NAMALWA (cell line): ENCODE measurements at regions not wholly inside any gene's neighbourhood (a gene's known extent, or its start where the extent isn't known, plus 50 kb on each side); places are given as distances from the start of the nearest gene placed in this dataset.
"Not testable (repeated sequence)": the region's sequence is repeated elsewhere in the genome, so short reads cannot be mapped to it uniquely, and the experiment has no call there.

ENCODE experiments used
- DNase-seq: peaks from one replicate; pipeline ENCODE4 v3.0.0-alpha.2; 2015; ENCODE audit warnings: low spot score

GRCh38 chr6:119879731-119880130, 530.2 kb upstream of the MAN1A1 start:
- DNase-seq, result no peak

- no peak for DNase-seq
Measured at GRCh38 chr6:119874381-119874780, 524.8 kb upstream of the MAN1A1 start.

- no peak for DNase-seq
Measured at GRCh38 chr6:119873107-119873506, 523.5 kb upstream of the MAN1A1 start.

DNA sequence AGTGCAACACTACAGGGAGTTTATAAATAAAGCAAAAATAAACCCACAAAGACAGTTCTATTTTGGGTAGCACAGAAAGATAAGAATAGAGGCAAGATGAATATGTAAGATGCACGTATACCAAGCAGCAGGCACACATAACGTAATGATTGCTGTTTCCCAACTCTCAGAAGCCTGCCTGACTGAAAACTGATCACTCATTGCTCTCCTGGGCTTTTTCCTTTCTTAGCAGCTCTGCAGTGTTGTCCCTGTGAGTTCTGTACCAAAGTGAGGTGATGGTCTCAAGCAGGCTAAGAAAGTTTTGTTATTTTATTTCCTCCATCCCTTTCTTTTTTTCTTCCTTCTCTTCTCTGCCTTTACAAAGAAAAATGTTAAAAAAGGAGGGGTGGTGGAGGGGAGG, 522.0 kb upstream of the MAN1A1 start:
- no peak for DNase-seq

GRCh38 chr6:119865466-119866350, 516.1 kb upstream of the MAN1A1 start:
- no peak for DNase-seq

- DNase-seq, result no peak
Measured at GRCh38 chr6:119862719-119863118, 513.2 kb upstream of the MAN1A1 start.

DNA sequence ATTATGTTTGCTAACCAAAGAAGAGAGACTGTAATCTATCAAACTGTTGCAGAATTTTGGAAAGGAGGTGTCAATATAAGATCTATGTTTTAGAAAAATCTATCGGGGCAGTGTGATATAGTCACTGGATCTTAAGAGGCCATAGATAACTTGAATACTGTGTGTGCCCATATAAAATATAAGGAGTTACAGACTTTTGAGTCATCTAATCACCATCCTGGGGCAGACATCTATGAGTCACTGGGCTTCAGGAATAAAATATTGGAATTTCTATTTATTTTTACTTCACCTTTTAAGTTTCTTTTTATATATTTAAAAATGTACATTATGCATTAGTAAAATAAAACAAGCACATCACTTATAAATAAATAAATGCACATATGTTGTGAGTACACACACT, 509.3 kb upstream of the MAN1A1 start:
- DNase-seq, result no peak

GRCh38 chr6:119856136-119856535, 506.6 kb upstream of the MAN1A1 start:
- peak; percentile 33 for DNase-seq

DNA sequence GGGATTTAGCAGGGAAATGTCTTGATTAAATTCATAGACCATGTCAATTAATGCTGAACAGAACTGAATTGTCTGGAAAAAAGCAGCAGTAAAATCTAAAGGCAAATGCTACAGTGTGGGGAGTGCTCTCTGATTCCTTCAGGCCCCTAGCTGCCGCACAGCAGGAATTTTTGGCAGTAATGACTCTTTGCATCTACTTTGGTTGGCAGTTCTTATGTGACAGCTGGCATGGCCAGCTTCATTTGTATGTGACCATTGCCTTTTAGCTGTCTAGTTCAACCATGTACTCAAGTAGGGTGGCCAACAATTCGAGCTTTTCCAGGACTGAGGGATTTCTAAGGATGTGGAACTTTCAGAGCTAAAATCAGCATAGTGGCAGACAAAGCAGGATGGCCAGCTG, 499.1 kb upstream of the MAN1A1 start:
- DNase-seq, result no peak

DNA sequence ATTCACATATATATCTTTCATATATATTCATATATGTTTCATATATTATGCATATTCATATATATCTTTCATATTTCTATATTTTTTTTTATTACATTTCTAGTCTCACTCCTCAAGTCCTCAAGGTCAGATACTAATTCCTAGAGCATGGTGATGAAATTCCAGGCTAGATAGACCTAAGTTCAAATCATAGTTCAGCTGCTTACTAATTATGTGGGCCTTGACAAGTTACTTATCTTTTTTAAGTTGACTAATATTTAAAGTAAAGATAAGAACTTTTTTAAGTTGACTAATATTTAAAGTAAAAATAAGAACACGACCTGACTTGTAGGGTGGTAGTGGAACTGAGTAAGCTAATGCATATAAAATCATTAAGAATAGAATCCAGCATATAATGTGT, 495.6 kb upstream of the MAN1A1 start:
- DNase-seq, result no peak

DNA sequence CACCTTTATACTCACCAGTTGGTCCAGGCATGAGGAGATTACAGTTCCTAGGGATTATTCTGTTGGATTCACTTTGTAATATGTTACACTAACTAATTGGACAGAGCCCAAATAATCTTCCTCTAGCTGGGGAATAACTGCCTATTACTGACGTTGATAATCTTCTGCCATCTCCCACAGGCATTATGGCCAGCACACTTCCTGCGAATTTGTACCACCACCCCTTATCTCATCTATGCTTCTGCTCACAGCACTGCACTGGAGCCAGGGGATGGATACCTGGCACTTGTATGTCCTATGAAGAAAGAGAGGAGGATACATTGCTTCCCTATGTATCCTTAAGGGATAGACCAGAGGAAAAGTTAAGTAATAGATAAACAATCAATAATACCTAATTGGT, 494.8 kb upstream of the MAN1A1 start:
- no peak for DNase-seq

DNA sequence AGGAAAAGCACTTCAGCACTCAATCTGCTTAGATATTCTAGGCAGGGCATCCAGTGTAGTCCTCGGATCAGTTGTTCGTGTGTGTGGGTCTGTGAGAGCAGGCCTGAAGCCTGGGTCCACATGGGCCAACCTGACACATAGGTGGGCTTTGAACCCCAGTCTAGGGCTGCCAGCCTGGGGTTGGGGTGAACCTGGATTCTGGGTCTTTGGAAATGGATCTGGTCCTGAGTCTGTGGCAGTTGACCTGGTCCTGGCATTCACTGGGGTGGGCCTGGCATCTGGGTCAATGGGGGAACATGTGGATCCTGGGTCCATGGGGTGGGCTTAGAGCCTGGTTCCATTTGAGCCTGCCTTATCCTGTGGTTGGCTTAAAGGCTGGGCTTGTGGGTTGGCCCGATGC, 492.6 kb upstream of the MAN1A1 start:
- DNase-seq, result no peak

DNA sequence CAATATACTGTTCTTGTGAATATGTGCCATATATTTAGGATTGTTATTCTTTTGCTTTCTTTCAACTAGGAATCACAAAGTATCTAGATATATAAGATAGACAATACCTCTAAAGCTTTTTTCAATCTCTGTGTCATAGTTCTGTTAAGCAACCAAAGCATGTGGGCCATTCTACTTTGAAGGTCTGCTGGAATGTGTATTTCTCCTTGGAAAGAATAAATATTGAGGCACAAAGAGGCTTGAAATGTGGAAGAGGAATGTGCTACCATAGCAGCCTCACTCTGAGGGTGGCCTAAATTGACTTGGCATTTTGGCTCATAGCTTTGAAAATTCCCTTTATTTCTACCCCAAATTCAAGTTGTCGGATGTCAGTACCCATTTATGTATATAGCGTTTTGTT, 488.5 kb upstream of the MAN1A1 start:
- DNase-seq, result no peak

DNA sequence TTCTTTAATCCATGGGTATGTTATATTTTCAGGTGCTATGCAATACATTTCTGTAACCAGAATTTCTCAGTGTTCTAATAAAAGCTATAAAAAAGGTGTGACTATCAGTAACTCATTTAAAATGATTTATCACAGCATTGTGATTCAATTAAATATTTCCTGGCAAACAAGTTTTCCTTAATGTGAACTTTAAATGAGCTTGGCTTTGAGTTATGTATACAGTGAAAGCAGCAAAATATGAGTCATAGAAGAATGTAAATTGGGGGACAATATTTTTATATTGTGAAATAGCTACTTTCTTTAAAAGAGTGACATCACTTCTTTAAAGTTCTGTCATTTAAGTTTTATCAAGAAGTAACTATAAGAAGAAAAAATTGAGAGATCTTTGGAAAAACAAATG, 484.9 kb upstream of the MAN1A1 start:
- DNase-seq, result no peak

DNA sequence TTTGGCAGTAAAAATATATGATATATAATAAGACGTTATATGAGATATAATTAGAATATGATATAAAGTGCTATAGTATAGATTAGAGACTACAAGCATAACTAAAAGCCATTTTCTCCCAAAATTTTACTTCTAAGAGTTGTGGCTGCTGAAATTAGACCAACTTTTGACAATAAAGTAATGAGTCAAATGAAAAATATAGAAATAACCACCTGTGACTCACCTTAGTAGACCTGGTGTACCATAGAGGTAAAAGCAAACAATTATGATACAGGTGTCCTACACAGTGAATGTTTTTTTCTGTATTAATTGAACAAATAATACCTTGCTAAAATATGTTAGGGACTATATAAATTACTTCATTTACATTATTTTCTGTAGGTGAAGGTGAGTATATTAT, 482.9 kb upstream of the MAN1A1 start:
- DNase-seq, result no peak

GRCh38 chr6:119830494-119831295, 481.1 kb upstream of the MAN1A1 start:
- DNase-seq, result no peak

- DNase-seq, result no peak
Measured at GRCh38 chr6:119830069-119830468, 480.5 kb upstream of the MAN1A1 start.

- DNase-seq, result not testable (repeated sequence)
Measured at GRCh38 chr6:119829499-119829898, 479.9 kb upstream of the MAN1A1 start.

DNA sequence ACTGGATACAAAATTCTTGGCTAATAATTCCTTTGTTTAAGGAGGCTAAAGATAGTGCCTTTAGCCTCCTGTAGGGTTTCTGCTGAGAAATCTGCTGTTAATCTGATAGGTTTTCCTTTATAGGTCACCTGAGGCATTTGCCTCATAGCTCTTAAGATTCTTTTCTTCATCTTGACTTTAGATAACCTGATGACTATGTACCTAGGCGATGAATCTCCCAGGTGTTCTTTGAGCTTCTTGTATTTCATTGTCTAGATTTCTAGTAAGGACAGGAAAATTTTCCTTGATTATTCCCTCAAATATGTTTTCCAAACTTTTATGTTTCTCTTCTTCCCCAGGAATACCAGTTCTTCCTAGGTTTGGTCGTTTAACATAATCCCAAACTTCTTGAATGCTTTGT, 479.4 kb upstream of the MAN1A1 start:
- no peak for DNase-seq

DNA sequence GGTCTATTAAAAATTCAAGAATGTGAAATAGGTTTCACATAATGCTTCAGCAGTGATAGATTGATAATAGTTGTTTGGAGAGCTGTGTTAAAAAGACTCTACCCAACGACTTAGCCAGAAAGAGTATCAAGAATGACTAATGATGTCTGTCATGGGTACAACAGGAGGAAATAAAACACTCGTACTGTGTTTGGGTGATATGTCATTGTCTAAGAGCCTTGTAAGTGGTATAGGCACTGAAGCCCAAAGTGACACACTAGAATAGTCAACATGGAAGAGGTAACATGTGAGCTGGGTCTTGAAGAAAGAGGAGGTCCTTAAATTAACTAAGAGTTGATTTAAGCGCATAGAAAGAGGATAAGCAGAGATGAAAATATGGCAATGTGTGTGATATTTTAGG, 471.8 kb upstream of the MAN1A1 start:
- no peak for DNase-seq

- DNase-seq, result no peak
Measured at GRCh38 chr6:119818876-119819275, 469.3 kb upstream of the MAN1A1 start.

DNA sequence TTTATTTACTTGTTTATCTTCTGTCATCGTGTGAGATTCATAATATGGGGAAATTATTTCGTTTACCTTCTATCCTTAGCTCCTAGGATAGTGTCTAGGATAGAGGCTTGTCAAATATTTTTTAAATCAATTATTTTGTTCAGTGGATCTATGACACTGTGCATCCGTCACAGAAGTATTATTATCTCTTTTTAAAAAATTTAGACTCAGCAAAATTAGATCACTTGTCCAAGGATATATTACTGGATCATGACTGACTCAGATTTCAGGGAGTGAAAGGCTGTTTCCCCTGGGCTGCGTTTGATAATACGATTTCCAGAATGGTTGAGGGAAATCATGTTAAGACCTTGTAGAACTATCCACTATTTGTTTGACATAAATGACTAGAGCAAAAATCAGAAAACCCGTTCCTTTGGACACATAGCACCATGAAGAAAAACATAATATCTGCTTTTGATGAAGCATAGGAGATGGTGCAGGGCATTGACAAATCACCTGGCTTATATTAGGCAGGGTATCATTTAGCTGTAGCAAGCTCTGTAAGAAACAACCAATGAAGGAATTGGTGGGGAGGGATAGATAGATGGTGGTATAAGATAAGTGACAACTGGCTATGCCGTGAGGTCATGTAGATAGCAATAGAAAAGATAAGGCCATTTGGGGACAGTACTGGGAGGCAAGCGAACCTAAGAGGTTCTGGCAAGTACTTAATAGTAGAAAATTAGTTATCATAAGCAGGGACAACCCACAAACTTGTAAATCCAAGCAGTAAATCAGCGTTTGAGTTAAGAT, 465.2 kb upstream of the MAN1A1 start:
- DNase-seq, result no peak

- no peak for DNase-seq
Measured at GRCh38 chr6:119802464-119802863, 452.9 kb upstream of the MAN1A1 start.
